Body of pancreas (tissue), 4 donors: ENCODE measurements at regions not wholly inside any gene's neighbourhood (a gene's known extent, or its start where the extent isn't known, plus 50 kb on each side); places are given as distances from the start of the nearest gene placed in this dataset.
"Not testable (repeated sequence)": the region's sequence is repeated elsewhere in the genome, so short reads cannot be mapped to it uniquely, and the experiment has no call there.

ENCODE experiments used
- ATAC-seq: fragments of 150-250 bp; one replicate; pipeline ENCODE4 v1.9.1; 2016
- DNase-seq, 4 donors: peaks; one replicate each; pipeline ENCODE4 v3.0.0-alpha.2; 2019
- H3K27ac ChIP-seq, 4 donors: fragments of 200-600 bp; sonication (generic); 1 replicate in 3 of 4; 2 replicates in 1 of 4; pipeline versions ENCODE4 v1.5.1 to v1.6.1; 2016 to 2019; ENCODE audit warnings: mild to moderate bottlenecking in 1 of 4, mixed read lengths in 1 of 4, moderate library complexity in 1 of 4
- H3K27me3 ChIP-seq, 2 donors: fragments of 200-600 bp; sonication (generic); one replicate each; pipeline ENCODE4 v1.6.0; 2016; ENCODE audit warnings: mild to moderate bottlenecking in 1 of 2
- H3K36me3 ChIP-seq, 2 donors: fragments of 200-600 bp; sonication (generic); replicated peaks in 1 of 2; 2 replicates each; pipeline ENCODE4 v1.5.1; 2016; ENCODE audit warnings: low read depth in 2 of 2; ENCODE audit not compliant: insufficient read depth in 1 of 2
- H3K4me1 ChIP-seq: fragments of 200-600 bp; sonication (generic); one replicate; pipeline ENCODE4 v1.6.0; 2016
- H3K4me3 ChIP-seq, 2 donors: fragments of 200-600 bp; sonication (generic); 1 replicate in 1 of 2; 2 replicates in 1 of 2; pipeline ENCODE4 v1.5.1; 2016 to 2019
- H3K9me3 ChIP-seq, 3 donors: fragments of 200-600 bp; sonication (generic); 1 replicate in 2 of 3; 2 replicates in 1 of 3; pipeline ENCODE4 v1.5.1; 2016
- CTCF ChIP-seq, 7 experiments: fragments of 450-650 bp in 4 of 7; fragments of 200-600 bp in 3 of 7; sonication (generic) in 3 of 7; IDR thresholded peaks; one replicate each; pipeline ENCODE4 v1.5.1; 2016 to 2019; ENCODE audit warnings: antibody characterized with exemption in 7 of 7
- POLR2A ChIP-seq, 3 donors: fragments of 450-650 bp; IDR thresholded peaks; one replicate each; pipeline ENCODE4 v1.6.1; 2016; ENCODE audit warnings: antibody characterized with exemption in 3 of 3, mild to moderate bottlenecking in 2 of 3
- WGBS, 2 donors: methylation state at CpG; one replicate each; pipeline ENCODE4 v1.1.5; 2017; 5-methylcytosine and 5-hydroxymethylcytosine counted together
- intact Hi-C: fragments of 100-400 bp; cut with DNase I; formaldehyde crosslinking; loops from one replicate; pipeline ENCODE4 v1.15.1; 2023

GRCh38 chr10:81426722-81427121 lies 448.3 kb upstream of the NRG3 start:
- Histone ChIP-seq H3K27ac (no peak overlapping the region), H3K27me3 (no peaks in the 10 kb centered on the region), H3K4me1 (no peaks in the 10 kb centered on the region), H3K9me3 (no peaks in the 10 kb centered on the region), H3K36me3 (no peaks in the 10 kb centered on the region), H3K4me3 (no peak overlapping the region)
- intact Hi-C loops, result no loop called here
- no peak for ATAC-seq
- no peak for TF ChIP-seq CTCF (IDR thresholded peaks at IDR 0.05)
- TF ChIP-seq POLR2A (IDR thresholded peaks at IDR 0.05), result no peak
- no peak for DNase-seq

- H3K27me3 ChIP-seq, result no peaks in the 10 kb centered on the region
- DNase-seq (no peak), ATAC-seq (no peak)
- WGBS, 2 donors, result 12 to 25% methylated on average over 2 of the region's 2 CpGs
- TF ChIP-seq CTCF (IDR thresholded peaks at IDR 0.05) (no peak), POLR2A (IDR thresholded peaks at IDR 0.05) (no peak)
- no peaks in the 10 kb centered on the region for H3K36me3 ChIP-seq
- intact Hi-C loops, result no loop called here
- no peaks in the 10 kb centered on the region for H3K9me3 ChIP-seq
- H3K4me3 ChIP-seq, result no peak overlapping the region
- no peak overlapping the region for H3K27ac ChIP-seq
- H3K4me1 ChIP-seq, result no peaks in the 10 kb centered on the region
These were observed 446.4 kb upstream of the NRG3 start for GRCh38 chr10:81428456-81429134.

GRCh38 chr10:81439445-81439844 lies 435.5 kb upstream of the NRG3 start:
- Histone ChIP-seq H3K9me3 (no peaks in the 10 kb centered on the region), H3K27ac (no peak overlapping the region), H3K27me3 (no peaks in the 10 kb centered on the region), H3K4me1 (no peaks in the 10 kb centered on the region), H3K4me3 (no peak overlapping the region), H3K36me3 (no peaks in the 10 kb centered on the region)
- ATAC-seq (no peak), DNase-seq (no peak)
- 58 to 81% methylated on average over 2 of the region's 2 CpGs for WGBS, 2 donors
- intact Hi-C loops, result no loop called here
- TF ChIP-seq CTCF (IDR thresholded peaks at IDR 0.05) (no peak), POLR2A (IDR thresholded peaks at IDR 0.05) (no peak)

- DNase-seq, H3K27me3 ChIP-seq, H3K9me3 ChIP-seq, H3K4me1 ChIP-seq, intact Hi-C loops, H3K4me3 ChIP-seq, ATAC-seq, H3K27ac ChIP-seq, H3K36me3 ChIP-seq: not testable (repeated sequence)
- WGBS, 2 donors, result 88 to 94% methylated on average over 21 of the region's 21 CpGs
These were observed 433.4 kb upstream of the NRG3 start for GRCh38 chr10:81441624-81442023.

GRCh38 chr10:81444242-81444929 lies 430.6 kb upstream of the NRG3 start:
- no peaks in the 10 kb centered on the region for H3K4me1 ChIP-seq
- no peak for DNase-seq
- H3K27me3 ChIP-seq, result no peaks in the 10 kb centered on the region
- no peak overlapping the region for H3K4me3 ChIP-seq
- 75 to 79% methylated on average over 7 of the region's 7 CpGs for WGBS, 2 donors
- H3K27ac ChIP-seq, result no peak overlapping the region
- TF ChIP-seq CTCF (IDR thresholded peaks at IDR 0.05) (no peak), POLR2A (IDR thresholded peaks at IDR 0.05) (no peak)
- H3K9me3 ChIP-seq, result no peaks in the 10 kb centered on the region
- ATAC-seq, result no peak
- intact Hi-C loops, result no loop called here
- no peaks in the 10 kb centered on the region for H3K36me3 ChIP-seq
